GM18508 (cell line): ENCODE measurements at regions not wholly inside any gene's neighbourhood (a gene's known extent, or its start where the extent isn't known, plus 50 kb on each side); places are given as distances from the start of the nearest gene placed in this dataset.
"Not testable (repeated sequence)": the region's sequence is repeated elsewhere in the genome, so short reads cannot be mapped to it uniquely, and the experiment has no call there.

Source experiments
- ATAC-seq: cut with Tn5 transposase; IDR thresholded peaks from one replicate; pipeline ENCODE4 v1.9.1; 2021; ENCODE audit warnings: moderate number of reproducible peaks; ENCODE audit not compliant: insufficient read depth, unreplicated experiment

GRCh38 chr15:22284795-22285420, 173.8 kb upstream of the GOLGA6L22 start:
- not testable (repeated sequence) for ATAC-seq

- not testable (repeated sequence) for ATAC-seq
These were observed 167.6 kb upstream of the GOLGA6L22 start for GRCh38 chr15:22291054-22291453.

DNA sequence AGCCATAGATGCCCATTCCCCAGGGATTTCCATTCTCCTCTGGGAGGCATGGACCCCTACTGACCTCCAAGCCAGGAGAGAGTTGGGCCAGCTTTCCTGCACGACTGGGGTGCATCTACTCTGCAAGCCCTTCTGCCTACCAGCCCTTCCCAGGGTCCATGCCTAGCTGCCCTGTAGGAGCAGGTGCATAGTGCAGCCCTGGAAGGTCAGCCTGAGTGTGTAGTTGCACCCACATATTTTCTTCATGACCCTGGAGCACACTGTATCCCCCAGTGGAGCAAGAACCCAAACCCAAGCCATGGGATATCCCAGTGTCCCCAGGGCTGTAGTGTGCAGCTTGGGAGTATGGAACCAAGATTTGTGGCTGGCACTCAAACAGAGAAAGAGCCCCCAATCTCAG, 155.6 kb upstream of the GOLGA6L22 start:
- ATAC-seq, result not testable (repeated sequence)
